GM06990 (cell line): ENCODE measurements at regions not wholly inside any gene's neighbourhood (a gene's known extent, or its start where the extent isn't known, plus 50 kb on each side); places are given as distances from the start of the nearest gene placed in this dataset.

Experiments used
- DNase-seq: peaks from one replicate; pipeline ENCODE4 v3.0.0-alpha.2; 2011; ENCODE audit not compliant: insufficient read length; ENCODE audit errors: extremely low read depth
- H3K27me3 ChIP-seq: replicated peaks from 2 replicates; pipeline ENCODE4 v1.6.0; 2011; ENCODE audit warnings: low read length; ENCODE audit not compliant: control insufficient read depth, insufficient read depth
- H3K36me3 ChIP-seq: 2 replicates; pipeline ENCODE4 v1.5.1; 2011; ENCODE audit warnings: low read length; ENCODE audit not compliant: control insufficient read depth, insufficient read depth
- H3K4me3 ChIP-seq: replicated peaks from 2 replicates; pipeline ENCODE4 v1.5.1; 2011; ENCODE audit warnings: low read depth, mild to moderate bottlenecking, control low read depth, low read length
- CTCF ChIP-seq: IDR thresholded peaks from 2 replicates; pipeline ENCODE4 v1.5.1; 2011; ENCODE audit warnings: low read length, control low read depth, mild to moderate bottlenecking, inconsistent platforms; ENCODE audit not compliant: insufficient read depth, poor library complexity, severe bottlenecking

- H3K36me3 ChIP-seq: no peaks in the 10 kb centered on the region
- H3K27me3 ChIP-seq: no peaks in the 10 kb centered on the region
- no peak overlapping the region for H3K4me3 ChIP-seq
- TF ChIP-seq CTCF: no peak
- DNase-seq: no peak
These were observed 254.6 kb downstream of the COG6 start for GRCh38 chr13:39910041-39910440.

- no peak for DNase-seq
- no peak for TF ChIP-seq CTCF
- H3K27me3 ChIP-seq: no peaks in the 10 kb centered on the region
- H3K4me3 ChIP-seq: no peak overlapping the region
- H3K36me3 ChIP-seq: no peaks in the 10 kb centered on the region
These were observed 255.4 kb downstream of the COG6 start for GRCh38 chr13:39910833-39911232.

GRCh38 chr13:39913339-39913738, 257.9 kb downstream of the COG6 start:
- DNase-seq: no peak
- Histone ChIP-seq H3K36me3 (no peaks in the 10 kb centered on the region), H3K4me3 (no peak overlapping the region), H3K27me3 (no peaks in the 10 kb centered on the region)
- TF ChIP-seq CTCF: no peak

GRCh38 chr13:39913928-39914327, 258.5 kb downstream of the COG6 start:
- Histone ChIP-seq H3K36me3 (no peaks in the 10 kb centered on the region), H3K4me3 (no peak overlapping the region), H3K27me3 (no peaks in the 10 kb centered on the region)
- DNase-seq: no peak
- no peak for TF ChIP-seq CTCF

GRCh38 chr13:39915418-39915817, 260.0 kb downstream of the COG6 start:
- DNase-seq: no peak

More at GRCh38 chr13:39915418-39915817, 260.0 kb downstream of the COG6 start:
- Histone ChIP-seq H3K27me3 (no peaks in the 10 kb centered on the region), H3K4me3 (no peak overlapping the region), H3K36me3 (no peaks in the 10 kb centered on the region)
- TF ChIP-seq CTCF: no peak
